GM21390 (cell line): ENCODE measurements at regions not wholly inside any gene's neighbourhood (a gene's known extent, or its start where the extent isn't known, plus 50 kb on each side); places are given as distances from the start of the nearest gene placed in this dataset.

Source experiments
- ATAC-seq: cut with Tn5 transposase; IDR thresholded peaks from one replicate; pipeline ENCODE4 v1.9.1; 2021; ENCODE audit not compliant: unreplicated experiment

GRCh38 chr6:155738602-155739105 is 283.0 kb upstream of the NOX3 start:
- no peak for ATAC-seq

GRCh38 chr6:155717374-155717773 is 261.7 kb upstream of the NOX3 start:
- ATAC-seq, result no peak

GRCh38 chr6:155710704-155711103 is 255.1 kb upstream of the NOX3 start:
- ATAC-seq, result no peak

DNA sequence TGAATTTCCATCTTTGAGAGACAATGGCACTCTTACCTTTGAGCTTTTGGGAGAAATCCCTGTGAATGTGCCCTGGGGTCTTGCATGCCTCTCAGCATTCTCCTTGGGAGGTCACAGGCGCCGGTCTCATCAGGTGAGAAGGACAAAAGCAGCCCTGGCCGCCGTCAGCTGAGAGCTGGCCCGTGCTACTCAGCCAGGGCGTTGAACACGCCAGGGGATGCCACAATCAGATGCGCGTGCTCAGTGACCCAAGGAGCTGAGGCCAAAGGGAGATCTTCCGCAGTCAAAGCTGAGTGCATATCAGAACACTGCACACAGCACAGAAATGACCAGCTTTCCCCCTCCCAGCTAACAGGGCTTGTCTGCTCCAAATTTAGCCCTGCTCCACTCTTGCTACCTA is 253.6 kb upstream of the NOX3 start:
- ATAC-seq, result no peak

GRCh38 chr6:155708100-155708499 is 252.5 kb upstream of the NOX3 start:
- no peak for ATAC-seq

GRCh38 chr6:155706806-155707205 is 251.2 kb upstream of the NOX3 start:
- no peak for ATAC-seq

DNA sequence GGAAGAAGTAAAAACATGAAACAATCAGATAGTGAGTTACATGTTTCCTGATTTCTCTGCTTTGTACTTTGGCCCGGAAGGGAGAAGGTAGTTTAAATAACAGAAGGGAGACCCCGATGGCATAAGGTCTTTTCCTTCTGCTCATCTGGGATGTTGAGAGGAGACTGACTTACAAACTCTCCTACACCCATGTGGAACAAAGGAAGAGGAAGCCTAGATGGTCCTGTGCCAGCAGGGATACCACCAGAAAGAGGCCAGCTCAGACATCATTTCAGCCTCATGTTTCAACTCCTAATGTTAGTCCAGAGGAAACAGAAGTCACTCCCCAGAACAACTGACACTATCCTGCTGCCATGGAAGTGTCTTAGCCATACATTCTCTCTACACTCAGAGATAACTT is 250.7 kb upstream of the NOX3 start:
- ATAC-seq, result no peak

- ATAC-seq, result no peak
Observed at GRCh38 chr6:155701342-155701741, 245.7 kb upstream of the NOX3 start.

- no peak for ATAC-seq
Observed at GRCh38 chr6:155695495-155695894, 239.9 kb upstream of the NOX3 start.

- no peak for ATAC-seq
Observed at GRCh38 chr6:155694419-155694790, 238.8 kb upstream of the NOX3 start.

DNA sequence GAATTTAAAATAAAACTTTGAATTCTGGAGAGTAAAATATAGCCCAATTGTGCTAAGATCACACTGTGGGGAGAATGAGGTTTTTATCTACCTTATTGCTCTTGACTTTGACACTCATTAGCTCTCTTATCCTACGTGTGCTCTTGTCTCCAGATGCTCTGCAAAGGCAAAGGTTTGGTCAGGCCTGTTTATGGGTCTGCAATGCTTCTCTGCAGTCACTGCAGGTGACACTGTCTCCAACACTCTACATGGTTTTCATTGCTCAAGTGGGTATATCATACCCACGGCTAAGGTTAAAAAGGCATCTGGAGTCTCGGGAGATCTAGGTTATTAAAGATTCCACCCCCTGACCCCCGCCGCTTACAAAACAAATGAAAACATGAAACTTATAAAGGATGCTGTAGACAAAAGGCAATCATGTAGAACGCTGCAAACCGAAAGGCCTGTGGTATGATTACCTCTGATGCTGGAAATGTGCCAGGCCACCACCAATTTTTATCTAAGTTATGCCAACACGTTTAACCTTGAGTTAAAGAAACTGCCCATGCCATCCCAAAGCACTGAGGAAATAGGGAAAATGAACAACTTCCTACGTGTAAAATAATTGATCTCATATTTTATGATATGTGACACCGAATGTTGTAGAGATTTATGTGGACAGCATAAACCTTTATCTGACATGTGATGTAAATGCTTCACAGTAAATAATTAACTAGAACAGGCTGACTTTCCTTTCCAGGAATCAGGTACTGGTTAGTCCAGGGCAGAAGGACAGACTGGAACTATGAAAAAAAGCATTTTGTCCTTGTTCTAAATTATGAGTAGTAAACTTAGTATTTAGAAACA is 238.2 kb upstream of the NOX3 start:
- ATAC-seq, result no peak

- ATAC-seq, result no peak
Observed at GRCh38 chr6:155690820-155691219, 235.2 kb upstream of the NOX3 start.

DNA sequence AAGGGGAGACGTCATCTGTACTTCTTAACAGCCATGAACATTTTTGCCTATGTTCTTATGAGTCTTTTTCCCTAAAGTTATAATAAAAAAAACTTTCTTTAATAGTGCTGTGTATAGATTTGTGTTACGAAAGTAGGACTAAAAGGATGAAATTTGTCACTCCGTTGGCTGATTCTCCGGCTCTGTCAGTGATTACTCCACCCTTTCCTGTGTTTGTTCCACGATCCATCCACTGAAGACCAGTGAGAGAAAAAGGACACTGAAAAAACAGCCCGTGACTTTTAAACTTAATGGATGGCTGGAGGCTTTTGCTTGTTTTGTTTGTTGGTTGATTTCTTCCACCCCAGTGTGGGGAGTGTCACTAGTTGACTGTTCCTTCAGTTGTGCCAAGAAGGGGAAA is 232.0 kb upstream of the NOX3 start:
- ATAC-seq, result no peak

GRCh38 chr6:155684416-155685196 is 229.0 kb upstream of the NOX3 start:
- ATAC-seq, result no peak

- ATAC-seq, result no peak
Observed at GRCh38 chr6:155678361-155678760, 222.7 kb upstream of the NOX3 start.

DNA sequence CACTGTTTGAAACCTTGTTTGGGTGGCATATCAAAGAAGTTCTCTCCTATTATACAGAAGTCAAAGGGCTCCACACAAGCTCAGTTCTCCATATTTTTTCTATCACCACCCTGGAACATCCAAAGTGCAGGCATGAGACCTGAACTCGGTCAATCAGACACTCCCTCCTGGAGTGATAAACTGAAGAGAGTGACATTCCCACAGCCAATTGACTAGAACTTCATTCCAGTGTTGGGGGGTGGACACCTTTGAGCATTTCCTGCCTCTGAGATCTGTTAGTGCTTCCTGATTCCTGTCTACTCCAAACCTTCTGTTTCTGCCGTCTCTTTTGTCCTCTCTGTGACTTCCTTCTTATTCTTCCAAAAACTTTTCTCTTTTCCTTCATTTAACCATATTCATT is 220.7 kb upstream of the NOX3 start:
- ATAC-seq, result no peak

DNA sequence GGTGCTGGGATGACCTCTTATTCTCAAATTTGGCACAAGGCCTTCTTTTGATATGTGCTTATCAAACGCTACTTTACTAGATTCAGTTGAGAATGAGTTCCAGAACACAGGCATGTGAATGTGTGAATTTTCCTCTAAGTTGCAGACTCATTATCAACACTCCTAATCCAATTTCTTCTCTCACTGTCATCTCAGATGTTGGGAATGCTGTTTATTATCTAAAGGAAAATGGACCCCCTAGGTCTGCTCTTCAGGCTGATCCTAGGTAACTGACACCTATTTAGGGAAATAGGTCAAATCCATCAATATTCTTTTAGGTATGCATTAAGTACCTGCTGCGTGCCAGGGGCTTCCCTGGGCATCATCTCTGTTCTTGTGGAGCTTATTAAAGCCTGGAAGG is 215.0 kb upstream of the NOX3 start:
- no peak for ATAC-seq

GRCh38 chr6:155660251-155660977 is 204.8 kb upstream of the NOX3 start:
- ATAC-seq, result no peak

DNA sequence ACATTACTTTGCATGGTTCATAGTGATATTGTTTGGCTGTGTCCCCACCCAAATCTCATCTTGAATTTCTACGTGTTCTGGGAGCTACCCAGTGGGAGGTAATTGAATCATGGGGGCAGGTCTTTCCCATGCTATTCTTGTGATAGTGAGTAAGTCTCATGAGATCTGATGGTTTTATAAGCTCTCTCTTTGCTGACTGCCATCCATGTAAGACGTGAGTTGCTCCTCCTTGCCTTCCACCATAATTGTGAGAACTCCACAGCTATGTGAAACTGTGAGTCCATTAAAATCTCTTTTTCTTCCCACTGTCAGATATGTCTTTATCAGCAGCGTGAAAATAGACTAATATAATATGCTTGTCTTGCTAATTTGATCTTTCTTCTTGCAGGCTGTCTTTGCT is 200.4 kb upstream of the NOX3 start:
- no peak for ATAC-seq

DNA sequence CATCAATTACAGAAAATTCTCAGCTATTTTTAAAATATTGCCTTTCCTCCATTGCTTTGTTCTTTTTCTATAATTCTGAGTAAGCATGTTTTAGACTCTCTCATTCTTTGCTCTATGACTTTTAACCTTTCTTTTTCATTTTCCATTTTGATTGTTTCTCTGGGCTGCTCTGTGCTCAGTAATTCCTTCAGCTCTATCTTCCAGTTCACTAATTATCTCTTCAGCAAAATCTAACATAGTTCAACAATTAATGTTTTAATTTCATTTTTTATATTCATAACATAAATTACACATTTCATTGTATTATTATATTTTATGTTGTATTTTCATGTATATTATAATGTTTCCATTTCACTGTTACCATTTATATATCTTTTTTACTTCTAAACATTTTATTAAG is 198.8 kb upstream of the NOX3 start:
- no peak for ATAC-seq

GRCh38 chr6:155648301-155648700 is 192.7 kb upstream of the NOX3 start:
- no peak for ATAC-seq

DNA sequence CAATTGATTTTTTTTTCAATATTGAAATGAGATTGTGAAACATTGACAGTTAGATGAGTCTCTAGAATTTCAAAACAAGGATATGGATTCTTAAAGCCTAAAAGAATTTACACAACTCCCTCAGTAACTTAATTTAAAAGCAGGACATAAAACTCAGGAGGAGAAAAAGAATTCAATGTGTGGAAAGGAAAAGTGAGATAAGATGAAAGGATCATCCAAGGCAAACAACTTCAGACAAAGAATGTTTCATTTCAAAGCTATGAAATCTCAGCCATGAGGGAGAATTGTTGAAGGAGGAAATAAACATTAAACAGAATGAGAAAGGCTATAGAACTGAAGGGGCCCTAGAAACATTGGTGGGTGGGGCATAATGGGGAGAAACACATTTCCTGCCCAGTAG is 191.7 kb upstream of the NOX3 start:
- no peak for ATAC-seq
